ENCODE measurements at regions not wholly inside any gene's neighbourhood (a gene's known extent, or its start where the extent isn't known, plus 50 kb on each side); places are given as distances from the start of the nearest gene placed in this dataset.

GRCh38 chr5:123809594-123810221, 297.7 kb downstream of the CSNK1G3 start:
- TF ChIP-seq, protein P1, sequence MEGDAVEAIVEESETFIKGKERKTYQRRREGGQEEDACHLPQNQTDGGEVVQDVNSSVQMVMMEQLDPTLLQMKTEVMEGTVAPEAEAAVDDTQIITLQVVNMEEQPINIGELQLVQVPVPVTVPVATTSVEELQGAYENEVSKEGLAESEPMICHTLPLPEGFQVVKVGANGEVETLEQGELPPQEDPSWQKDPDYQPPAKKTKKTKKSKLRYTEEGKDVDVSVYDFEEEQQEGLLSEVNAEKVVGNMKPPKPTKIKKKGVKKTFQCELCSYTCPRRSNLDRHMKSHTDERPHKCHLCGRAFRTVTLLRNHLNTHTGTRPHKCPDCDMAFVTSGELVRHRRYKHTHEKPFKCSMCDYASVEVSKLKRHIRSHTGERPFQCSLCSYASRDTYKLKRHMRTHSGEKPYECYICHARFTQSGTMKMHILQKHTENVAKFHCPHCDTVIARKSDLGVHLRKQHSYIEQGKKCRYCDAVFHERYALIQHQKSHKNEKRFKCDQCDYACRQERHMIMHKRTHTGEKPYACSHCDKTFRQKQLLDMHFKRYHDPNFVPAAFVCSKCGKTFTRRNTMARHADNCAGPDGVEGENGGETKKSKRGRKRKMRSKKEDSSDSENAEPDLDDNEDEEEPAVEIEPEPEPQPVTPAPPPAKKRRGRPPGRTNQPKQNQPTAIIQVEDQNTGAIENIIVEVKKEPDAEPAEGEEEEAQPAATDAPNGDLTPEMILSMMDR (conservative IDR thresholded peaks at IDR 0.05; ENCODE audit: low read depth, low read length), result no peak
- TF ChIP-seq EZH2 (IDR thresholded peaks at IDR 0.05; ENCODE audit: borderline replicate concordance, low read depth, low read length, poor library complexity, severe bottlenecking), result no peak
